Thoracic aorta (tissue), 2 donors: ENCODE measurements at regions not wholly inside any gene's neighbourhood (a gene's known extent, or its start where the extent isn't known, plus 50 kb on each side); places are given as distances from the start of the nearest gene placed in this dataset.

Experiments used
- ATAC-seq: fragments of 150-250 bp; one replicate; pipeline ENCODE4 v1.8.0; 2017; ENCODE audit warnings: low read depth; ENCODE audit not compliant: insufficient number of reproducible peaks, low FRiP score
- DNase-seq: peaks from one replicate; pipeline ENCODE4 v3.0.0-alpha.2; 2020; ENCODE audit warnings: low spot score
- H3K27ac ChIP-seq, 2 donors: fragments of 200-600 bp; sonication (generic); 1 replicate in 1 of 2; 2 replicates in 1 of 2; pipeline ENCODE4 v1.5.1; 2016; ENCODE audit warnings: mild to moderate bottlenecking in 2 of 2, moderate library complexity in 2 of 2
- H3K27me3 ChIP-seq: fragments of 200-600 bp; sonication (generic); replicated peaks from 2 replicates; pipeline ENCODE4 v1.6.0; 2016; ENCODE audit warnings: mild to moderate bottlenecking; ENCODE audit not compliant: insufficient read depth
- H3K36me3 ChIP-seq: fragments of 200-600 bp; sonication (generic); one replicate; pipeline ENCODE4 v1.5.1; 2016
- H3K4me1 ChIP-seq, 2 donors: fragments of 200-600 bp; sonication (generic); 1 replicate in 1 of 2; 2 replicates in 1 of 2; pipeline versions ENCODE4 v1.5.1 to v1.6.0; 2016; ENCODE audit warnings: low read depth in 2 of 2, mild to moderate bottlenecking in 1 of 2; ENCODE audit not compliant: control insufficient read depth in 1 of 2
- H3K4me3 ChIP-seq: fragments of 200-600 bp; sonication (generic); 2 replicates; pipeline ENCODE4 v1.5.1; 2016; ENCODE audit warnings: mild to moderate bottlenecking
- H3K9me3 ChIP-seq: fragments of 200-600 bp; sonication (generic); 2 replicates; pipeline ENCODE4 v1.5.1; 2016
- TF ChIP-seq, protein P1 (sequence below): fragments of 200-600 bp; sonication (generic); IDR thresholded peaks from one replicate; pipeline ENCODE4 v1.5.1; 2019; ENCODE audit warnings: antibody characterized with exemption

DNA sequence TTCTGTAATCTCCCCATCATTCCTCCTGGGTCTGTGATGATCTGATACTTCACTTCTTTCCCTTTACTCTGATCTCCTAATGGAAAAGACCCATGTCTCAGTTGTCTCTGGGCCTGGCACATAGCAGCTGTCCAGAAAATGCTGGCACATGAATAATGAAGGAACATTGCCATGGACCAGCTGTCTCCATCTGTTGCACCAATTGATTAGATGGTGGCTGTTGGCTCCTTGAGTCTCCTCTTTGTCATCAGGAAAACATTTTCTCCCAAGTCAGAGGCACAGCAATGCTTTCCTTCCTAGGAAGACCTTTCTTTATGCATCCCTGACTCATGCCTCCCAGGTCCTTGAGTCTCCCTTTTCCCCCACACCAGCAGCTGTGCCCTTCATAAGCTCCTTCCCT, 286.2 kb upstream of the CXCR4 start:
- H3K4me3 ChIP-seq, result no peak overlapping the region
- H3K27me3 ChIP-seq, result no peaks in the 10 kb centered on the region
- no peaks in the 10 kb centered on the region for H3K36me3 ChIP-seq
- ATAC-seq (no peak), DNase-seq (no peak)
- no peaks in the 10 kb centered on the region for H3K9me3 ChIP-seq
- H3K4me1 ChIP-seq, result no peaks in the 10 kb centered on the region
- TF ChIP-seq, protein P1, sequence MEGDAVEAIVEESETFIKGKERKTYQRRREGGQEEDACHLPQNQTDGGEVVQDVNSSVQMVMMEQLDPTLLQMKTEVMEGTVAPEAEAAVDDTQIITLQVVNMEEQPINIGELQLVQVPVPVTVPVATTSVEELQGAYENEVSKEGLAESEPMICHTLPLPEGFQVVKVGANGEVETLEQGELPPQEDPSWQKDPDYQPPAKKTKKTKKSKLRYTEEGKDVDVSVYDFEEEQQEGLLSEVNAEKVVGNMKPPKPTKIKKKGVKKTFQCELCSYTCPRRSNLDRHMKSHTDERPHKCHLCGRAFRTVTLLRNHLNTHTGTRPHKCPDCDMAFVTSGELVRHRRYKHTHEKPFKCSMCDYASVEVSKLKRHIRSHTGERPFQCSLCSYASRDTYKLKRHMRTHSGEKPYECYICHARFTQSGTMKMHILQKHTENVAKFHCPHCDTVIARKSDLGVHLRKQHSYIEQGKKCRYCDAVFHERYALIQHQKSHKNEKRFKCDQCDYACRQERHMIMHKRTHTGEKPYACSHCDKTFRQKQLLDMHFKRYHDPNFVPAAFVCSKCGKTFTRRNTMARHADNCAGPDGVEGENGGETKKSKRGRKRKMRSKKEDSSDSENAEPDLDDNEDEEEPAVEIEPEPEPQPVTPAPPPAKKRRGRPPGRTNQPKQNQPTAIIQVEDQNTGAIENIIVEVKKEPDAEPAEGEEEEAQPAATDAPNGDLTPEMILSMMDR, result no peak
- no peak overlapping the region for H3K27ac ChIP-seq

DNA sequence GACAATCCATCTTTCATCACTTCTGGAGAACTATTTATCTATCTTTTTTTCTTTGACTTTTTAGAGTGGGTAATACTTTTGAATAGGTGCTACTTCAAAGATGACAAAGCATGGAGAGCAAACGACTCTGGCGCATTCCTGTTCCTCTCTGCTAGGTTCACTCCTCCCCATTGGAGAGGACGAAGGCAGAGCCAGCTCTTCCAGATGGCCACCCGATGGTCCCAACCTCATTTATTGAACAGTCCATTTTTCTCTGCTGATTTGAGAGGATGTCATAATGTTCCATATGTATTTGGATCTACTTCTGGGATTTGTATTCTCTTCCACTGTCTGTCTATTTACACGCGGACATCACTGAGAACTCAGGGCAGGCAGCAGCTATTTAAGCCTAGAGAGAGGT, 284.3 kb upstream of the CXCR4 start:
- TF ChIP-seq, protein P1, result no peak
- H3K9me3 ChIP-seq, result no peaks in the 10 kb centered on the region

DNA sequence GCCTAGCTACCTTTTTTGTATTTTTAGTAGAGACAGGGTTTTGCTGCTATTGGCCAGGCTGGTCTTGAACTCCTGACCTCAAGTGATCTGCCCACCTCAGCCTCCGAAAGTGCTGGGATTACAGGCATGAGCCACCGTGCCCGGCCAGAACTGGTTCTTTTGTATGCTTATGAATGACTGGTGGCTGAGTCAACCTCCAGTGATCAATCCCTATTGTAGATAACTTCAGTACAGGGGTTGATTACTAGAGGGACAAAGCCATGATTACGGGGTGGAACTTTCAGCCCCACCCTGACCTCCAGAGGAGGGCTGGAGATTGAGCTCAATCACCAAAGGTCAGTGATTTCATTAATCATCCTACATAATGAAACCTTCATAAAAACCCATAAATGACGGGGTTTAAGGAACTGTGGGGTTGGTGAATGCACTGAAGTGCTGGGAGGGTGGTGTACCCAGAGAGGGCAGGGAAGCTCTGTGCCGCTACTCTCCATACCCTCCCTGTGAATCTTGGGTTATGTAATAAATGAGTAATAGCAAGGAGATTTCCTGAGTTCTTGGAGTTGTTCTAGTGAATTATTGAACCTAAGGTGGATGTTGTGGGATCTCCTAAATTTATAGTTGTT, 281.8 kb upstream of the CXCR4 start:
- DNase-seq (no peak), ATAC-seq (no peak)
- Histone ChIP-seq H3K27me3 (no peaks in the 10 kb centered on the region), H3K27ac (no peak overlapping the region), H3K4me3 (no peak overlapping the region), H3K9me3 (no peaks in the 10 kb centered on the region), H3K4me1 (no peaks in the 10 kb centered on the region), H3K36me3 (no peaks in the 10 kb centered on the region)
- TF ChIP-seq, protein P1, result no peak

More for the DNA sequence above, 284.3 kb upstream of the CXCR4 start:
- H3K4me1 ChIP-seq, result no peaks in the 10 kb centered on the region
- H3K4me3 ChIP-seq, result no peak overlapping the region
- no peak for ATAC-seq
- H3K27me3 ChIP-seq, result no peaks in the 10 kb centered on the region
- no peak for DNase-seq
- H3K27ac ChIP-seq, result no peak overlapping the region
- H3K36me3 ChIP-seq, result no peaks in the 10 kb centered on the region

DNA sequence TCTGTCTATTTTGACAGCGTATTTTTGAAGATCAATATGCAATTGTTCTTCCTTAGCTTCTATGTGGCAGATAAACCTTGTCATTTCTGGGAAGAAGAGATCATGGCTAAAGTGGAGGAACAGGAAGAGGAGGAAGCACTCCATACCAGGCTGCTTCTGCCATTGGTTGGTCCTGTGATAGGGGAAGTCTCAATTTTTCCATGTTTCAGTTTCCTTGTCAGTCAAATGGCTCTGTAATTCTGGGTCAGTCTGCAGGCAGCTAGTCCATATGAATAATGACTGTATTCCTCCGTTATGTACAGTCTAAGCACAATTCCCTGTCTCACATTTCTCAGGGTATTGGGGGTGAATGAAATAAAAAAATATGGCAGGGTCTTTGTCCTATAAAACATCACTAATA, 277.6 kb upstream of the CXCR4 start:
- H3K4me3 ChIP-seq, result no peak overlapping the region
- DNase-seq (no peak), ATAC-seq (no peak)
- H3K36me3 ChIP-seq, result no peaks in the 10 kb centered on the region
- no peaks in the 10 kb centered on the region for H3K4me1 ChIP-seq
- TF ChIP-seq, protein P1, result no peak
- no peaks in the 10 kb centered on the region for H3K9me3 ChIP-seq
- H3K27me3 ChIP-seq, result no peaks in the 10 kb centered on the region
- H3K27ac ChIP-seq, result no peak overlapping the region

DNA sequence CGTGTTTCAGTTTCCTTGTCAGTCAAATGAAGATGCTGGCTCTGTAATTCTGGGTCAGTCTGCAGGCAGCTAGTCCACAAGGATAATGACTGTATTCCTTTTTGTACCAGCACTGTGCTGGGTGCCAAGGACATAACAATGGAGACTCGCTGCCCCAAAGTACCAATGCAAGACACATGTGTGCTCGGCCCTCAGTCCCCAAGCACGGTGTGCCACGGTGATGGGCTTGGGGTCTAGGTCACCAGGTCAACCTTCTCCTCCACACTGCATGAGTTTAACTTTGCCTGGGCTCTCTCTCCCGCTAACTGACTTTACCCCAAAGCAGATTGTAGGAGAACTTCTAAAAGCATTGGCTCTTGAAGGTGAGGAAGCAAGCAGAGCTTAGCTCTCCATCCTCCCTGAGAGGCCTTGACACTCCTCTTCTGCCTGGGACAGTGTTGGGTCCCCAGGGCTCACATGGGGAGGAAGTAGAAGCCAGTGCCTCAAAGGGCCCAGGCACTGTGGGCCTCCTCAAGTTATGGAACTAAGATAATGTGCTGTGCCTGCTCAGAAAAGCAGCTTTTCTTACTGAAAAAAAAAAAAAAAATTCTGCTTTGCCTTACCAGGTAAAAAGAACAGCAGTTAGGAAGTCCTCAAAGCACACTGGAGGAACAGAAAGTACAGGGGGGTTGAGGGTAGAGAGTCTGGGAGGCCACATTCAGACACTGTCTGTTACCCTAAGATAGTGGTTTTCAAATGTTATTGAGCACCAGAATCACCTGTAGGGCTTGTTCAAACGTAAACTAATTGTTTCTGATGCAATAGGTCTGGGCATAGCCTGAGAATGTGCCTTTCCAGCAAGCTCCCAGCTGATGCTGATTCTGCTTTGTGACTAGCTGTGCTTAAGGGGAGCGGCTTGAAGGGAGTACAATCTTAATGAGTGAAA, 276.4 kb upstream of the CXCR4 start:
- DNase-seq (no peak), ATAC-seq (no peak)
- Histone ChIP-seq H3K27me3 (no peaks in the 10 kb centered on the region), H3K4me1 (no peaks in the 10 kb centered on the region), H3K4me3 (no peak overlapping the region), H3K27ac (no peak overlapping the region), H3K36me3 (no peaks in the 10 kb centered on the region), H3K9me3 (no peaks in the 10 kb centered on the region)
- TF ChIP-seq, protein P1, result no peak
